ENCODE measurements at regions not wholly inside any gene's neighbourhood (a gene's known extent, or its start where the extent isn't known, plus 50 kb on each side); places are given as distances from the start of the nearest gene placed in this dataset.

GRCh38 chrX:45972636-45973035 is 572.6 kb downstream of the ZNF674 start (continued):
- TF ChIP-seq BCLAF1 (IDR thresholded peaks at IDR 0.05; ENCODE audit: borderline replicate concordance in 1 of 2, control insufficient read depth in 1 of 2, low read depth in 2 of 2, low read length in 1 of 2) (no peak), ZC3H11A (IDR thresholded peaks at IDR 0.05; ENCODE audit: low read depth, low read length) (no peak), FOSL1 (tag; conservative IDR thresholded peaks at IDR 0.05) (no peak), ZMIZ1 (IDR thresholded peaks at IDR 0.05; ENCODE audit: low read depth in 2 of 2, low read length in 2 of 2) (no peak), HDAC8 (tag; IDR thresholded peaks at IDR 0.05) (no peak)
